ENCODE measurements at regions not wholly inside any gene's neighbourhood (a gene's known extent, or its start where the extent isn't known, plus 50 kb on each side); places are given as distances from the start of the nearest gene placed in this dataset.

DNA sequence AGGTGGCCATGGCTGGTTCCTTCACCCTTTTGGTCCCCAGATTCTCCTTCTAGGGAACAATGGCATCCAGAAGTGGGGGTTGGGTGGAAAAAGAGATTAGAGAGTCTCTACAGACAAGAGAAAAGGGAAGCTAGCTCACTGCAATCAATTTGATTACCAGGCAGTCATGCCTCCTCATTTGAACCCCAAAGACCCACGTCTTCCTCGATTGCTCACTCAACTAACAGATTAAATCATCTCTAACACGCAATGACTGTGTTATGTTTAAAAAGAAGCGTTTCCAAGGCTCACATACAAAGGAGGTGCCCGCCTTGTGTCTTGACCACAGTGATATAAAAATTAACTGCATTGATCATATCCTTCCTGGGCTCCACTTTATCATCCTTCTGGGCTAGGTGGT lies 57.6 kb downstream of the BHLHE40 start:
- TF ChIP-seq EZH2 (IDR thresholded peaks at IDR 0.05), result no peak
- TF ChIP-seq POLR2AphosphoS5 (IDR thresholded peaks at IDR 0.05; ENCODE audit: borderline replicate concordance, low read depth, low read length), result no peak
